GM21515 (cell line): ENCODE measurements at regions not wholly inside any gene's neighbourhood (a gene's known extent, or its start where the extent isn't known, plus 50 kb on each side); places are given as distances from the start of the nearest gene placed in this dataset.
"Not testable (repeated sequence)": the region's sequence is repeated elsewhere in the genome, so short reads cannot be mapped to it uniquely, and the experiment has no call there.

ENCODE experiments used
- ATAC-seq: cut with Tn5 transposase; IDR thresholded peaks from one replicate; pipeline ENCODE4 v1.9.1; 2021; ENCODE audit not compliant: unreplicated experiment

DNA sequence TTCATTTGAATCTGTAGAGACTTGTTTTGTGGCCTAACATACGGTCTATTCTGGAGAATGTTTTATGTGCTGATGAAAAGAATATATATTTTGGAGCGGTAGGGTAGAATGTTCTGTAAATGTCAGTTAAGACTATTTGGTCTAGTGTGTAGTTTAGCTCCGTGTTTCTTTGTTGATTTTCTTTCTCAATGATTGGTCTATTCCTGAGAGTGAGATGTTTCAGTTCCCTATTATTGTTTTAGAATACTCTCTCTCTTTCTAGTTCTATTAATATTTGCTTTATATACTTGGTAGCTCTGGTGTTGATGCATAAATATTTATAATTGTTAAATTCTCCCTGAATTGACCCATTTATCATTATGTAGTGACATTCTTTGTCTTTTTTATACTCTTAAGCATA is 236.5 kb downstream of the GLUD2 start:
- no peak for ATAC-seq

DNA sequence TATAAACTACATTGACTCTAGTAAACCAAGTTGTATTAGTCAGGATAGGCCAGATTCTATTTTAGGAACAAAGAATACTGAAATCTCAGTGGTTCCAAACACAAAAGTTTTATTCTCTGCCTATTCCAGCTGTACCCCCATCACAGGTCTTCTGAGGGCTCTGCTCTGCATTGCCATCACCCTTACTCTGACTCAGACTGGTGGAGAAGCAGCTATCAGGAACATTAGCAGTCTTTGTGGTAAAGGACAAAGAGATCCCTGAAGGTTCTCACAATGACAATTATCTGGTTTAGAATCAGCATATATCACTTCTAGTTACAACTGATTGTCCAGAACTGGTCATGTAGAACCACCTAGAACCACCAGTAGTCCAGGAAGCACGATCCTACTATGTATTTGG is 251.1 kb downstream of the GLUD2 start:
- no peak for ATAC-seq

DNA sequence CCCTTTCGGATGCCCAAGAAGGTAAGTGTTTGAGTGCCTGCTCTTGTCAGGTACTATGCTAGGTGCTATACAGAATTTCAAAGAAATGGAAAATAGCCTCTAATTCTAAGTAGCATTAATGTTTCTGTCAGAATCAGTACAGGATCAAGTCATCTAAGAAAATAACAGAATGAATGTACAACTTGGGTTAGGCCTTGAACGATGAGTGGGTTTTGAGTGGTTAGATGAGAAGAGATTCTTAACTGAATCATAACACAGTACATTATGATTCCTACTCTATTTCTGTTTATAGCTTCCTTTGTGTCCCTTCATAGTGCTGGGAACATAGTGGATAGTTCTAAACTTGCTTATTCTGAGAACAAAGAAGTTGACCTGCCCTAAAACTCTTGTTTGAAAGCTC is 253.9 kb downstream of the GLUD2 start:
- no peak for ATAC-seq

DNA sequence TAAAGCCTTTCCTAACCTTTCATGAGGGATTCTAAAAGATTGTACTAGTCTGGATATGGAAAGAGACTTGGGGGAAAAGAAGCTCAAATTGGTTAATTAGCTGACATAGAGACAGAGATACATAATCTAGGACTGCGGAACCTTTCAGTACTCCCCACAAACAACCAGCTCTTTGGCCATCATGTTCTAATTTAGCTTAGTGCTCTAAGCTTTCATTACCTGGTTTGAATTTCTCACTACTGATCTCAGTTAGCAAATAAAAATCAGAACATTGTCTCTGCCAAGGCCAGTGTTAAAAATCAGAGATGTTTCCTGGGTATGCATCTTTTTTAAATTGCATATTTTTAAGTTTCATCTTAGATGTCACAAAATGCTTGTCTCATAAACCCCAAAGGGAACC is 254.4 kb downstream of the GLUD2 start:
- no peak for ATAC-seq

DNA sequence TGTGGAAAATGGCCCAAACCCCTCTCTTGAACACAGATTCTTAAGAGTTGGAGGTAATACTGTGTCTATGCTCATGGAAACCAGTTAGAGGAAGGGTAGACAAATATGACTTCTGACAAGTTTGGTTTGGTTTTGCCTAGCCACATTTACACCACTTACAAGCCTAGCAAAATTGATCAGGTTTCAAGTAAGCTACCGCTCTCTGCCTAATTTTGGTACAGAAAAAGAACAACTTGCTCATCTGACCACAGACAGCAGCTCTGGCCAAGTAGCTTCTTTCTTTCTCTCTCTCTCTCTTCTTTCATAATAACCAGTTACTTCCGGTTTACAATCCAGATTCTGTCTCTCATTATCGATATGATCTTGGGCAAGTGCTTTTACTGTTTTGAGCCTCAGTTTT is 260.0 kb downstream of the GLUD2 start:
- ATAC-seq, result peak; percentile 78

DNA sequence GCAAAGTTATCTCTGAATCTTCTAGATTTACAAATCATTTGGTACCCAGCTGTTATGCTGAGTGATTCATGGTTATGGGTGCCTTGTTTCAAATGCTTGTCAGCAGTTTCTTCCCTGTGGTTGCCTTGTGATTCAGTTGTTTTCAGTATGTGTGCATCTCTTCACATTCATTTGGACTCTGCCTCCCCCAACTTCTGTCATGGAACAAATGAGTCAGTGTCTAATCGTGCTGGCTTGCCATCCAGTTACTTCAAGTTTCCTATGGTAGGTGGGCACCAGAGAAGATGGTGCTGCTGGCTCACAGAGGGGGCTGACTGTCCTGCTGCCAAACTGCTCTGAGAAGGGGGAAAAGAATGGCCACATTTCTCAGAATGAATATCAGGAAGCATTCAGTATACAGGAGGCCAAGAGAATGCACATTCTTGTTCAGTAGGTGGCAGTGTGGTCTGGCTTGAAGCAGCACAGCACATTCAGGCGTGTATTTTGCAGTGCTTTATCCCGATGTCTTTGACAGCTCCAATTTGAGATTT is 260.9 kb downstream of the GLUD2 start:
- ATAC-seq, result peak; percentile 75

DNA sequence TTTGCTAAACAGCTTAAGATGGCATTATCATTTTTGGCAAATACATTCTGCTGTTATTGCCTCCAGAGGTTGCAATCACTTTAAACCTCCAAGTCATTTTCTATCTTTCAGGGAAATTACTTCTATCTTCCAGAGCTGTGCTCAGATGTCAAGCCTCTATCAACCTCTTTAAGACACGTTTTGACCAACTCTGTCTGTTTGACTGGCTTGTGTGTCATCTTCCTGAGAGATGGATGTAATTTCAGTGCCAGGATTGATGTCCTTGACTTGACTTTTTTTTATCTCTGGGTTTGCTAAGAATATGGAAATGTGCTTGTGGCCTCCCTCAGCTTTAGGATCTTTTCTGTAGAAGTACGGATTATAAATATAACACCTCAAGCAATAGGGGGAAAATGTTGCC is 263.4 kb downstream of the GLUD2 start:
- no peak for ATAC-seq

DNA sequence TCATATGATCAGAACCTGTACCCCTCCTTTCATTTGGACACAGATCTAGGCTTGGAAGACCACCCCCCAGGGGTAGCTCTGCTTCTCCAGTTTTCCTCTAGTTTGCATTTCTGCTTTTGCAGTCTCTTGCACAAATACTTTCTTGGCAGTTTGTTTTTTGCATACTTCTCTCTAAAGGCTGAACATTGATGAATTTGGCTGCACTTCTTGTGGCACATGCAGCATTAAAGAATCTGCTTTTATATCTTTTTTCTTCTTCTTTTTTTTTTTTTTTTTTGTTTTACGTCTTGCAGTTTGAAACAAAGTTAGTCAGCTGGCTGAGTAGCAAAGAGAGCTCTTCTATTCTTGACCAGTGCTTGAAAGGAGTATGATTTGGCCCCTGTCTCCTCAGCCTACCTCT is 273.0 kb downstream of the GLUD2 start:
- ATAC-seq, result no peak

DNA sequence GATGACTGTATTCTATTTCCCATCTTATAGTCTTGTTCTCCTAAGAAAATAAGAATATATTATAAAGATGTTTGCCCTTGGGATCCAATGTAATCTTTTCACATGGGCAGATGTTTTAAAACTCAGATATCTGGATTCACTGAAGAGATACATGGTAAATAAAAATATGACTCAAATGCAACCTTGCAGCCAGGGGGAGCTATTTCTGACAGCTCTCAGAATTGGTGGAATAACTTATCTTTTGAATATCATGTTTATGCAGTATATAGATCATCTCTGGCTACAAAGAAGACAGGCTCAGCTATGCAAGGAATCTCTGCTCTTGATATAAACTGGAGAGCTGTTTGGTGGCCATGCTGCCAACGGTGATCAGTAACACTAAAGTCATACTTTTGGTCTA is 274.7 kb downstream of the GLUD2 start:
- ATAC-seq, result no peak

DNA sequence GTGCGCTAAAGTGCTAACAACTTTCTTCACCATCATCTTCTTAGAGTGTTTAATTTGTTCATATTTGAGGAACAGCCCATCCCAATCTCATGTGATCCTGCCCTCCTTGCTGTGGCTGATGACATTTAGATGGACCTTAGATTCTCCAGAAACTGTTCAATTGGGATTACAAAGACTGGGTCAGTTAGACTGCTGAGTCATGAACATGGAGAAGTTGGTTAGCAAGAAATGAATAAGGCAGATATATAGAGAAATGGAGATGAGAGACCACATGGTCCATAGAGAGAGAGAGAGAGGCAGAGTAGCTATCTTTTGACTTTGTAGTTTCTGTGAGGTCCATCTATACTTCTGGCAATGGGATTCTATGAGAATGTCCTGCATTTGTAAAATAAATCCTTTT is 275.9 kb downstream of the GLUD2 start:
- ATAC-seq, result no peak

DNA sequence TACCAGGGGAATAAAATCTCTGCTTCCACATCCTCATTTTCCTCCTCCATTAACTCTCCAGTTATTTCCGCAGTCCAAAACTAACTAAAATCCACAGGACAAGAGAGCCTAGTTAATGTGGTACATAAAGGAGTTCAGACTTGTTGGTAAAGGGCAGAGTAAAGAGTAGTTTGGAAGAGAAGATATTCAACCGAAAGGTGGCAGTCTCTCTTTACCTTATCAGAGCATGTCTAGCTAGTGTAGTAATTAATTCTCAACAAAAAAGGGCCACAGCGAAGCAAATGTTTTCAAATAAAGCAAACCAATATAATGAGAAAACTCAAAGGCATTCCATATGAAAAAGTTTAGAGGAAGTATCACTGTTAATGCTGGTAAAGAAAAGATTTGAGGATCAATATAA is 286.5 kb downstream of the GLUD2 start:
- ATAC-seq, result no peak

DNA sequence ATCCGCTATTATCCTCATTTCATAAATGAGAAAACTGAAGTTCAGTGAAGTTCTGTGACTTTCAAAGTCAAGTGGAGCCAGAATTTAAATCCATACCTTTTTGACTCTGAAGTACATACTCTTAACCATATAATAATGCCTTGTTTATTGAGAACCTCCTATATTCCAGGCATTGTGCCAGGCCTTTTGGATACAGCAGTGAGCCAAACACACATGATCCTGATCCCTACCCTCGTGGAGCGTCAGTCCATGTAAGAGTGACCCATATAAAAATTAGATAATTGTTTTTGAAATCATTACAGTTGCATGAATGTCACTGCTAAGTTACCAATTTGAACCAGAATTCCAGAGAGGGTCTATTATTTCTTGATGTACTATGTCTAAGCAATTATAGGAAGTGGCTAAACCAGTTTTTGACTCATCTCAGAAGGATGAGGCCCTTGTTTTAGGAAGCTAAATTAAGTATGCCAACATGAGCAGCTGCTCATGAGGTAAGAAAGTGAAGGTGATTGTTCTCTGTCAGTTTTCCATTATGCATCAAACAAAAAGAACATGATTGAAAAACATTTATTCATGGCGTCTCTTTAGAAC is 289.5 kb downstream of the GLUD2 start:
- no peak for ATAC-seq

DNA sequence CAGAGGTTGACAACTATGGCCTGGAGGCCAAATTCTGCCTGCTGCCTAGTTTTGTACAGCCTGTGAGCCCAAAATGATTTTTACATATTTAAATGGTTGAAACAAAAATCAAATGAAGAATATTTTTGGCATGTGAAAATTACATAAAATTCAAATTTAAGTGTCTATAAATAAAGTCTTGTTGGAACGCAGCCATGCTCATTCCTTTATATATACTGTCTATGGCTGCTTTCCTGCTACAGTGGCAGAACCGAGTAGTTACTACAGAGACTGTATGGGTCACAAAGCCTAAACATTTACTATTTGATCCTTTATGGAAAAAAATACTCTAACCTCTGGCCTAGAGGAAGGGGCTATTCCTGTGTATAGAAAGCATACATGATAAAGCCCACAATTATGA is 290.4 kb downstream of the GLUD2 start:
- no peak for ATAC-seq

DNA sequence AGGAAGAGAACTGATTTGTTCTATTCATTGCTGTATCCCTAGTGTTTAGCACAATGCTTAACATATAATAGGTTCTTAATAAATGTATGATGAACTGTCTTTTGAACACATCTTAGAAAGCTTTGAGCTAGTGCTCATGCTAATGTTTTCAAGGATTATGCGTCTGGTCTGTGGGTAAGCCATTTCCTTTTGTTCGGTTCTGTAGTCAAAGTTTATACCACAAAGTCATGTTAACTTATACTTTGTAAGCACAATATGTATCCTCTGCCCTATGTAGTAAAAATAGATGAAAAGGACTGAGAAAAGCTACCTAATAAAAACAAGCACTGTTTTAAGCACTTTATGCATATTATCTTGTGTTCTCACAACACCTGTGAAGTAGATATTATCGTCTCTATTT is 301.9 kb downstream of the GLUD2 start:
- ATAC-seq, result no peak

DNA sequence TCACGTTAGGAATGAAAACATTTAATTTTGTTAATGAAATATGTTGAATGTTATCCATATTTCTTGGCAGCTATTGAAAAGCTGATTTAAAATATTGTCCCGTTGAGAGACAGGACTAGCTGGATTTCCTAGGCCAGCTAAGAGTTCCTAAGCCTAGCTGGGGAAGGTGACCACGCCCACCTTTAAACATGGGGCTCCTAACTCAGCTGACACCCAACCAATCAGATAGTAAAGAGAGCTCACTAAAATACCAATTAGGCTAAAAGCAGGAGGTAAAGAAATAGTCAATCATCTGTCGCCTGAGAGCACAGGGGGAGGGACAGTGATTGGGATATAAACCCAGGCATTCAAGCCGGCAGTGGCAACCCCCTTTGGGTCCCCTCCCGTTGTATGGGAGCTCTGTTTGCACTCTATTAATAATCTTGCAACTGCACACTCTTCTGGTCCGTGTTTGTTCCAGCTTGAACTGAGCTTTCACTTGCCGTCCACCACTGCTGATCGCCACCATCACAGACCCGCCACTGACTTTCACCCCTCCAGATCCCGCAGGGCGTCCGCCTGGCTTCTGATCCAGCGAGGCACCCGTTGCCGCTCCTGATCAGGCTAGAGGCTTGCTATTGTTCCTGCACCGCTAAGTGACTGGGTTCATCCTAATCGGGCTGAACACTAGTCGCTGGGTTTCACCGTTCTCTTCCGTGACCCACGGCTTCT is 308.9 kb downstream of the GLUD2 start:
- no peak for ATAC-seq

DNA sequence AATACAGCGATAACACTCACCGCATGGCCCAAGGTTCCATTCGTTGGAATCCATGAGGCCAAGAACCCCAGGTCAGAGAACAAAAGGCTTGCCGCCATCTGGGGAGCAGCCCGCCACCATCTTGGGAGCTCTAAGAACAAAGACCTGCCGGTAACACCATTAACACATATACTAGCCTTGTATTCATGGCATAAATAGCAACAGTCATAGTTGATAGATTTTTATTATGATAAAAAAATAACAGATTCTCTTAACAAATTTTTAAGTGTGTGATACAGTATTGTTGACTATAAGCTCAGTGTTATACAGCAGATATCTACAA is 309.4 kb downstream of the GLUD2 start:
- ATAC-seq, result no peak

DNA sequence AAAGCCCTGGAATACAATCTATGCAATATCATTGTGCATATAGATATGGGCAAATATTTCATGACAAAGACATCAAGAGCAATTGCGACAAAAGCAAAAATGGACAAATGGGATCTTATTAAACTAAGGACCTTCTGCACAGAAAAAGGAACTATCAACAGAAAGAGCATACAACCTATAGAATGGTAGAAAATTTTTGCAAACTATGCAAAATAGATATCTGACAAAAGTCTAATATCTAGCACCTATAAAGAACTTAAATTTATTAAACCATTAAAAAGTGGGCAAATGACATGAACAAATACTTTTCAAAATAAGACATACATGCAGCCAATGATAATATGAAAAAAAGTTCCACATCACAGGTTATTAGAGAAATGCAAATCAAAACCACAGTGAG is 312.9 kb downstream of the GLUD2 start:
- ATAC-seq, result no peak

DNA sequence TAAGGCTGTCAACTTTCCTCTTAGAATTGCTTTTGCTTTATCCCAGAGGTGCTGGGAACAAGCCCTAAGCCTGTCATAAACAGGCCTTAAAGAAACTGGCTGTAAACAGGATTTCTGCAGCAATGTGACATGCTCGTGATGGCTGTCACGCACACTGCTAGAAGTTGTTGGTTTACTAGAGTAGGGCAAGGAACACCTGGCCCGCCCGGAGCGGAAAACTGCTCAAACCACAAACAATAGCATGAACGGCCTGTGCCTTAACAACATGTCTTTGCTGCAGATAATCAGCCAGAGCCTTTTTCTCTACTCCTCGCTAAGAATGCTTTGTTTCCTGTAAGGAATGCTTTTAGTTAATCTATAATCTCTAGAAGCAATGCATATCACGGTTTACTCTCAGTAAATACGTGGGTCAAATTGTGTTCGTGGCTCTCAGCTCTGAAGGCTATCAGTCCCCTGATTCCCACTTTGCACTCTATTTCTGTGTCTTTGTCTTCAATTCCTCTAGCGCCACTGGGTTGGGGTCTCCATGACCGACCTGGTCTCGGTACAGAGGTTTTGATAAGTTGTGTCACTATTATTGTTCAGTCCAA is 318.3 kb downstream of the GLUD2 start:
- ATAC-seq, result no peak

DNA sequence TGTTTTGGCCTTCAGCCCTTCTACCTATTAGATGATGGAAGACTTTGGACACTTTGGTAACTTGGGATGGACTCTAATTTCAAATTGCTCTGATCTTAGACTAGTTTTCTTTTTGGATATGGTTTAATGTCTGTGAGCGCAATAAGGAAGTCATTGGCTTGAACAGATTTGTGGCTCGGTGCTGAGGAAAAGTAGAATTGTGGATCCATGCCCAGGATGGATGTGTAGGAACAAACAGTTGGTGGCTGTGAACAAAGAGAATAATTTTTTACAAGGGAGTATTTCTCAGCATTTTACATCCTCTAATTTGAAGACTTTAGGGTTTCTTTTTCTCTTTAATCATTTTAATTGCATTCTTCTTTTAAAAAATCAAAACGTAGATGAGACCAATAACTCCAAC is 327.1 kb downstream of the GLUD2 start:
- no peak for ATAC-seq

DNA sequence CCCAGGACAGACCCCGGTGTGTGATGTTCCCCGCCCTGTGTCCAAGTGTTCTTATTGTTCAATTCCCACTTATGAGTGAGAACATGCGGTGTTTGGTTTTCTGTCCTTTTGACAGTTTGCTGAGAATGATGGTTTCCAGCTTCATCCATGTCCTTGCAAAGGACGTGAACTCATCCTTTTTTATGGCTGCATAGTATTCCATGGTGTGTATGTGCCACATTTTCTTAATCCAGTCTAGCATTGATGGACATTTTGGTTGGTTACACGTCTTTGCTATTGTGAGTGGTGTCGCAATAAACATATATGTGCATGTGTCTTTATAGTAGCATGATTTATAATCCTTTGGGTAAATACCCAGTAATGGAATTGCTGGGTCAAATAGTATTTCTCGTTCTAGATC is 334.5 kb downstream of the GLUD2 start:
- ATAC-seq, result not testable (repeated sequence)

DNA sequence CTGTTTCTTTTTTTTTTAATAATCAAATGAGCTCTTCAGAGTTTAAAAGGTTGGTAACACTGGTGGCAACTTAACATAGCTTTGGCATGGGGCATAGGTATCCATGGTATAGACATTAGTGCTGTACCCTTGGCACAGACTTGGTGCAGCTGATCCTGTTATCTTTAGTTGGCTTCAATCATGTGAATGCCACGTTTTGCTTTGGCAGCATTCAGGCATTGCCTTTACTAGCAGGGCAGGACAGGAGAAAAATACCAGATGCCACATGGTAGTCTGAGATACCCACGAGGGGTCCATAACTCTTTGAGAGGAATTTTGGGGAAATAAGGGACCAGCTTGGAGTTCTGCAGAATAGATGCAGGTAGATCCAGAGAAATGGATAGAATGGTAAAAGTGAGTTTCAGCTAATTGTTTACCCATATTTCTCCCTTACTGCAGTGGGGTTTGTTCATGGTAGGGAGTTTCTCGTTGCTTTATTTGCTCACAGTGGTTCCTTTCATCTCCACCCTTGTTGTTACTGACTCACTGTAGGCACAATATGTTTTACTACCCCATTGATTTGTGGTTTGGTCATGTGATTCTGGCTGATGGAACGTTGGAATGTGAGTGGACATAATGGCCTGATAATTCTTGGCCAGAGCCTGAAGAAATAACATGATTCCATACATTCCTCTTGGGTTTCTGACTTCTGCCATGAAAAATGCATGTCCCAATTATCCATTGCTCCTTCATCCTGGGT is 342.7 kb downstream of the GLUD2 start:
- no peak for ATAC-seq

DNA sequence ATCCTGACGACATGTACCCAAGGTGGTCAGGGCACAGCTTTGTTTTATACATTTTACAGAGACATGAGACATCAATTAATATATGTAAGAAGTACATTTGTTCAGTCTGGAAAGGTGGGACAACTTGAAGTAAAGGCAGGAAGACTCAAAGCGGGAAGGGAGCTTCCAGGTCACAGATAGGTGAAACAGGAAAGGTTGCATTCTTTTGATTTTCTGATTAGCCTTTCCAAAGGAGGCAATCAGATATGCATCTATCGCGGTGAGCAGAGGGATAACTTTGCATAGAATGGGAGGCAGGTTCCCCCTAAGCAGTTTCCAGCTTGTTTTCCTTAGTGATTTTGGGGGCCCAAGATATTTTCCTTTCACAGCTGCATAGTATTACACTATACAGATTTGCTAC is 358.4 kb downstream of the GLUD2 start:
- ATAC-seq, result no peak
